Activated B cell treated with CpG ODN at 0.5 μM for 24 hours (primary cell): ENCODE measurements at regions not wholly inside any gene's neighbourhood (a gene's known extent, or its start where the extent isn't known, plus 50 kb on each side); places are given as distances from the start of the nearest gene placed in this dataset.

Experiments
- ATAC-seq: fragments of 200-7000 bp; cut with Tn5 transposase; one replicate; pipeline ENCODE4 v1.10.0; 2021; ENCODE audit warnings: low read depth, mild to moderate bottlenecking, moderate library complexity
- CTCF ChIA-PET: fragments of 350-600 bp; sonication (Branson Sonifier 250); formaldehyde crosslinking; loops from one replicate; lab custom pipeline; 2021; ENCODE audit warnings: antibody characterized with exemption; lab: Charles Lee
- POLR2A ChIA-PET: fragments of 350-600 bp; sonication (Branson Sonifier 250); formaldehyde crosslinking; loops from one replicate; lab custom pipeline; 2021; ENCODE audit warnings: antibody characterized with exemption; lab: Charles Lee
- DNase-seq: peaks from one replicate; pipeline ENCODE4 v3.0.0; 2022
- H3K27ac Mint-ChIP-seq: one replicate; pipeline ENCODE4 v1.8.0; 2020; ENCODE audit warnings: mixed read lengths
- H3K27me3 Mint-ChIP-seq: one replicate; pipeline ENCODE4 v1.8.0; 2021; ENCODE audit warnings: mixed read lengths
- H3K36me3 Mint-ChIP-seq: one replicate; pipeline ENCODE4 v1.8.0; 2021; ENCODE audit warnings: low read depth, mixed read lengths
- H3K4me1 Mint-ChIP-seq: one replicate; pipeline ENCODE4 v1.8.0; 2021; ENCODE audit warnings: mixed read lengths
- H3K4me3 Mint-ChIP-seq: one replicate; pipeline ENCODE4 v1.8.0; 2020; ENCODE audit warnings: mild to moderate bottlenecking, mixed read lengths
- H3K9me3 Mint-ChIP-seq: one replicate; pipeline ENCODE4 v1.8.0; 2020; ENCODE audit warnings: mixed read lengths
- intact Hi-C: fragments of 100-400 bp; cut with micrococcal nuclease; formaldehyde crosslinking; loops from one replicate; pipeline ENCODE4 v1.15.1; 2024
- TF ChIP-seq, protein P1 (sequence below): fragments of 200-600 bp; IDR thresholded peaks from one replicate; pipeline ENCODE4 v1.8.0; 2022; ENCODE audit warnings: antibody characterized with exemption, mild to moderate bottlenecking

GRCh38 chr4:26135331-26135730 is 185.5 kb upstream of the RBPJ start:
- no peak for ATAC-seq
- ChIA-PET POLR2A (no interaction called here), CTCF (interaction anchor here (1.3 kb wide), 1 partner anchor 195 kb away, joined by 3 read pairs; no protein-coding TSS in a partner anchor)
- peaks cover 18% of the 10 kb centered on the region for H3K4me1 Mint-ChIP-seq
- H3K27me3 Mint-ChIP-seq = no peaks in the 10 kb centered on the region
- DNase-seq = no peak
- TF ChIP-seq, protein P1, sequence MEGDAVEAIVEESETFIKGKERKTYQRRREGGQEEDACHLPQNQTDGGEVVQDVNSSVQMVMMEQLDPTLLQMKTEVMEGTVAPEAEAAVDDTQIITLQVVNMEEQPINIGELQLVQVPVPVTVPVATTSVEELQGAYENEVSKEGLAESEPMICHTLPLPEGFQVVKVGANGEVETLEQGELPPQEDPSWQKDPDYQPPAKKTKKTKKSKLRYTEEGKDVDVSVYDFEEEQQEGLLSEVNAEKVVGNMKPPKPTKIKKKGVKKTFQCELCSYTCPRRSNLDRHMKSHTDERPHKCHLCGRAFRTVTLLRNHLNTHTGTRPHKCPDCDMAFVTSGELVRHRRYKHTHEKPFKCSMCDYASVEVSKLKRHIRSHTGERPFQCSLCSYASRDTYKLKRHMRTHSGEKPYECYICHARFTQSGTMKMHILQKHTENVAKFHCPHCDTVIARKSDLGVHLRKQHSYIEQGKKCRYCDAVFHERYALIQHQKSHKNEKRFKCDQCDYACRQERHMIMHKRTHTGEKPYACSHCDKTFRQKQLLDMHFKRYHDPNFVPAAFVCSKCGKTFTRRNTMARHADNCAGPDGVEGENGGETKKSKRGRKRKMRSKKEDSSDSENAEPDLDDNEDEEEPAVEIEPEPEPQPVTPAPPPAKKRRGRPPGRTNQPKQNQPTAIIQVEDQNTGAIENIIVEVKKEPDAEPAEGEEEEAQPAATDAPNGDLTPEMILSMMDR = no peak
- intact Hi-C loops = no loop called here
- no peaks in the 10 kb centered on the region for H3K9me3 Mint-ChIP-seq
- H3K4me3 Mint-ChIP-seq = no peak overlapping the region
- H3K27ac Mint-ChIP-seq = no peak overlapping the region
- H3K36me3 Mint-ChIP-seq = no peaks in the 10 kb centered on the region

- Mint-ChIP-seq H3K27me3 (no peaks in the 10 kb centered on the region), H3K27ac (no peak overlapping the region), H3K4me1 (peaks cover 15% of the 10 kb centered on the region), H3K9me3 (no peaks in the 10 kb centered on the region), H3K4me3 (no peak overlapping the region), H3K36me3 (no peaks in the 10 kb centered on the region)
- POLR2A ChIA-PET = no interaction called here
- CTCF ChIA-PET = no interaction called here
- no peak for DNase-seq
- intact Hi-C loops = no loop called here
- TF ChIP-seq, protein P1 = no peak
- ATAC-seq = no peak
Observed at GRCh38 chr4:26136615-26137014, 184.2 kb upstream of the RBPJ start.

DNA sequence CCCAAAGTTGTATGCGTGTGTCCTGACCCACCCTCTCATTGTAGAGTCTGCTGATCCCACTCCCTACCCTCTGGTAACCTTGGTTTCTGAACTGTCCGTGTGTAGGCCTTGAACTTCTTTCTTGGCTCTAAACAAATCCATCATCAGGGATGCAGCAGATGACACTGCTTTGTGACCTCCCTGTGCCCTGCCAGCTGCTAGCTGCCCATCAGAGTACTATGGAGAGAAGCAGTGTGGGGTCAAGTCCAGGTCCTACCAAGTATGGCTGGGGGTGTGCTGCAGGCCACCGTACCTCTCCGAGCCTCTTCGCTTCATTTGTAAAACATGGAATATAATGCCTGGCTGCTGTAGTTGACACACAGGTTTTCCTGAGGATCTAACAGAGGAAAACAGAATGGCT is 183.5 kb upstream of the RBPJ start:
- DNase-seq (no peak), ATAC-seq (no peak)
- TF ChIP-seq, protein P1 = no peak
- Mint-ChIP-seq H3K36me3 (no peaks in the 10 kb centered on the region), H3K27ac (no peak overlapping the region), H3K9me3 (no peaks in the 10 kb centered on the region), H3K27me3 (no peaks in the 10 kb centered on the region), H3K4me3 (no peak overlapping the region), H3K4me1 (peaks cover 18% of the 10 kb centered on the region)
- POLR2A ChIA-PET = no interaction called here
- CTCF ChIA-PET = no interaction called here
- intact Hi-C loops = no loop called here

DNA sequence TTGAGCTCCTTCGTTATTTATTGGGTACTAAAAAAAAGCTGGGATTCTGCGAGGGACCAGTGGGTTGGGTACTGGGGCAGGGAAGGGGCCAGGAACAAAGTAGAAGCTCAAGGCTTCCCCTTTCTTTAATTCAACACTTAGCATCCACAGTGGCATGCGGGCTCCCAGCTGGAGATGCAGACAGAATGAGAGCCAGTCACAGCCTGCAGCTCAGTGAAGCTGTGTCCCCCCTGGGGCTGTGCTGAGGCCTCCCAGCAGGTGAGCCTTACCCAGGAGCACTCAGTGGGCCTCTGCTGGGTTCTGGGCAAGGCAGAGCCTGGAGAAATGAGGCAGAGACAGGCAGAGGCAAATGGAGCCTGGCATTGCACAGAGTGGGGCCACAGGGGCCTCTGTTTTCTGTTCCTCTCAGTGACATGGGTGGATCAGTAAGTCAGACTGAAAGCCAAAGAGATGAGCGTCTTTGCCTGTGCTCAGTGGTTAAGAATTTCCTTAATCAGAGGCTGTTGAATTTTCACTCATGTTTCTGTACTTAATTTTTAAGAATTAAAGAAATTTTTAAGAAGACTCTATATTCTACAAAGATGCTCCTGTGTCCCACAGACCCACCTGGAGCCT is 181.4 kb upstream of the RBPJ start:
- ATAC-seq (no peak), DNase-seq (no peak)
- Mint-ChIP-seq H3K27ac (no peak overlapping the region), H3K27me3 (no peaks in the 10 kb centered on the region), H3K36me3 (no peaks in the 10 kb centered on the region), H3K4me1 (peaks cover 8% of the 10 kb centered on the region), H3K4me3 (no peak overlapping the region), H3K9me3 (no peaks in the 10 kb centered on the region)
- POLR2A ChIA-PET = no interaction called here
- intact Hi-C loops = no loop called here
- CTCF ChIA-PET = no interaction called here
- TF ChIP-seq, protein P1 = no peak

- no peaks in the 10 kb centered on the region for H3K27me3 Mint-ChIP-seq
- H3K4me1 Mint-ChIP-seq = peaks cover 12% of the 10 kb centered on the region
- H3K36me3 Mint-ChIP-seq = no peaks in the 10 kb centered on the region
- POLR2A ChIA-PET = no interaction called here
- intact Hi-C loops = no loop called here
- ATAC-seq = no peak
- no peak overlapping the region for H3K27ac Mint-ChIP-seq
- TF ChIP-seq, protein P1 = no peak
- H3K4me3 Mint-ChIP-seq = no peak overlapping the region
- DNase-seq = no peak
- H3K9me3 Mint-ChIP-seq = no peaks in the 10 kb centered on the region
- CTCF ChIA-PET = no interaction called here
Observed at GRCh38 chr4:26140150-26140898, 180.5 kb upstream of the RBPJ start.
